Fibroblast of the aortic adventitia (primary cell): ENCODE measurements at regions not wholly inside any gene's neighbourhood (a gene's known extent, or its start where the extent isn't known, plus 50 kb on each side); places are given as distances from the start of the nearest gene placed in this dataset.
A peak's percentile ranks its signal among the peaks of the same experiment; 100 is the strongest.

Source experiments
- DNase-seq: peaks from one replicate; pipeline ENCODE4 v3.0.0-alpha.2; 2010; ENCODE audit warnings: low read depth
- H3K4me3 ChIP-seq: 2 replicates; pipeline ENCODE4 v1.5.1; 2011; ENCODE audit warnings: low read depth, mild to moderate bottlenecking, control low read depth, low read length, moderate library complexity
- CTCF ChIP-seq: IDR thresholded peaks from 2 replicates; pipeline ENCODE4 v1.5.1; 2011; ENCODE audit warnings: mild to moderate bottlenecking, low read length, control low read depth, inconsistent platforms; ENCODE audit not compliant: insufficient read depth

GRCh38 chr15:95252404-95252803 is 1021.0 kb downstream of the MCTP2 start:
- DNase-seq, result no peak

GRCh38 chr15:95254263-95254662 is 1022.9 kb downstream of the MCTP2 start:
- no peak overlapping the region for H3K4me3 ChIP-seq
- TF ChIP-seq CTCF, result no peak
- no peak for DNase-seq

More at GRCh38 chr15:95252404-95252803, 1021.0 kb downstream of the MCTP2 start:
- no peak for TF ChIP-seq CTCF
- no peak overlapping the region for H3K4me3 ChIP-seq

- DNase-seq, result peak; percentile 89
- H3K4me3 ChIP-seq, result no peak overlapping the region
- peak; percentile 77 for TF ChIP-seq CTCF
Measured at GRCh38 chr15:95259513-95259912, 1028.2 kb downstream of the MCTP2 start.

- H3K4me3 ChIP-seq, result no peak overlapping the region
- DNase-seq, result peak; percentile 65
- no peak for TF ChIP-seq CTCF
Measured at GRCh38 chr15:95259965-95260364, 1028.6 kb downstream of the MCTP2 start.

- no peak for DNase-seq
- no peak for TF ChIP-seq CTCF
- H3K4me3 ChIP-seq, result no peak overlapping the region
Measured at GRCh38 chr15:95260856-95261255, 1029.5 kb downstream of the MCTP2 start.

GRCh38 chr15:95261546-95261945 is 1030.2 kb downstream of the MCTP2 start:
- DNase-seq, result peak; percentile 58
- no peak for TF ChIP-seq CTCF
- H3K4me3 ChIP-seq, result no peak overlapping the region

GRCh38 chr15:95261968-95262367 is 1030.6 kb downstream of the MCTP2 start:
- no peak overlapping the region for H3K4me3 ChIP-seq
- no peak for TF ChIP-seq CTCF
- no peak for DNase-seq
